Adrenal gland (tissue), 9 donors: ENCODE measurements at regions not wholly inside any gene's neighbourhood (a gene's known extent, or its start where the extent isn't known, plus 50 kb on each side); places are given as distances from the start of the nearest gene placed in this dataset.

Experiments
- DNase-seq, 7 donors: peaks; one replicate each; pipeline ENCODE4 v3.0.0-alpha.2; 2019 to 2020
- H3K27ac ChIP-seq, 5 donors: fragments of 200-600 bp; sonication (generic) in 4 of 5; 1 replicate in 3 of 5; 2 replicates in 2 of 5; pipeline versions ENCODE4 v1.5.1 to v1.8.0; 2016 to 2020; ENCODE audit warnings: mild to moderate bottlenecking in 1 of 5
- H3K27me3 ChIP-seq: fragments of 200-600 bp; 2 replicates; pipeline ENCODE4 v1.8.0; 2021
- H3K36me3 ChIP-seq, 2 donors: fragments of 200-600 bp; replicated peaks in 1 of 2; 1 replicate in 1 of 2; 2 replicates in 1 of 2; pipeline versions ENCODE4 v1.5.1 to v1.8.0; 2018 to 2022
- H3K4me1 ChIP-seq, 2 donors: fragments of 200-600 bp; replicated peaks in 1 of 2; 1 replicate in 1 of 2; 2 replicates in 1 of 2; pipeline versions ENCODE4 v1.5.1 to v1.8.0; 2018 to 2021
- H3K4me3 ChIP-seq, 4 donors: fragments of 200-600 bp; sonication (generic) in 3 of 4; one replicate each; pipeline ENCODE4 v1.5.1; 2016 to 2018
- H3K9me3 ChIP-seq, 3 donors: fragments of 200-600 bp; sonication (generic) in 1 of 3; replicated peaks in 1 of 3; 1 replicate in 2 of 3; 2 replicates in 1 of 3; pipeline versions ENCODE4 v1.5.1 to v1.8.0; 2016 to 2021
- POLR2A ChIP-seq, 2 donors: fragments of 450-650 bp; IDR thresholded peaks; one replicate each; pipeline ENCODE4 v1.6.1; 2017; ENCODE audit warnings: antibody characterized with exemption in 2 of 2, mild to moderate bottlenecking in 2 of 2, moderate library complexity in 1 of 2
- WGBS, 4 donors: extraction: QIAGEN DNeasy Blood & Tissue Kit in 2 of 4; methylation state at CpG; one replicate each; pipeline versions ENCODE4 v1.1.5 to v1.1.7; 2013 to 2017; 5-methylcytosine and 5-hydroxymethylcytosine counted together
- intact Hi-C, 2 donors: fragments of 100-400 bp; cut with DNase I; formaldehyde crosslinking; loops; one replicate each; pipeline versions ENCODE4 v1.14.1 to v1.15.0; 2022 to 2023
- TF ChIP-seq, protein P1 (sequence below), 6 experiments: fragments of 450-650 bp in 4 of 6; fragments of 200-600 bp in 2 of 6; sonication (generic) in 1 of 6; IDR thresholded peaks; 1 replicate in 5 of 6; 2 replicates in 1 of 6; pipeline versions ENCODE4 v1.5.1 to v1.8.0; 2016 to 2021; ENCODE audit warnings: antibody characterized with exemption in 6 of 6, mild to moderate bottlenecking in 2 of 6, moderate library complexity in 1 of 6
- donor health status: healthy with polysubstance abuse.
- donor health status: Bipolar disorder and iron deficiency.
- donor health status: DM: yes; HTN: yes; CAD: no.
- donor health status: DM: no; HTN: no; CAD: no.
- donor health status: DM: no; HTN: no; CAD: no.

DNA sequence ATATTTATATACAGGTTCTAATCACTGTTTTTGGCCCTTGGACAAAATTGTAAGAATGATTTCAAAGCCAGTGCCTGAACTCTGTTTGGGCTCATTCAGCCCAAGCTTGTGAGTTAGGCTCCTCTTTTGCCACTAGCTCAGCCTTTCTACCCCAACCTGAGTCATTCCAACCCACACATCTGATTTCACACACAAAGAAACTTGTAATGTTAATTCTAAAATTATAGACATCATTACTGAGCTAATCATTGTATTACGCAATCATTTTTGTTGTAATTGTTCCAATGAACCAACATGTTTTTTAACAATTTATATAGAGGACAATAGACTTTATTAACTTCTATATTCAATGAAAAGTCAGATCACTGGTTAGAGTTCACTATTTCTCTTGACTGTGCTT lies 441.1 kb downstream of the ETNK1 start:
- WGBS, 4 donors: 83 to 93% (median 88%) methylated on average over 1 of the region's 1 CpG
- intact Hi-C loops: no loop called here
- TF ChIP-seq, protein P1, sequence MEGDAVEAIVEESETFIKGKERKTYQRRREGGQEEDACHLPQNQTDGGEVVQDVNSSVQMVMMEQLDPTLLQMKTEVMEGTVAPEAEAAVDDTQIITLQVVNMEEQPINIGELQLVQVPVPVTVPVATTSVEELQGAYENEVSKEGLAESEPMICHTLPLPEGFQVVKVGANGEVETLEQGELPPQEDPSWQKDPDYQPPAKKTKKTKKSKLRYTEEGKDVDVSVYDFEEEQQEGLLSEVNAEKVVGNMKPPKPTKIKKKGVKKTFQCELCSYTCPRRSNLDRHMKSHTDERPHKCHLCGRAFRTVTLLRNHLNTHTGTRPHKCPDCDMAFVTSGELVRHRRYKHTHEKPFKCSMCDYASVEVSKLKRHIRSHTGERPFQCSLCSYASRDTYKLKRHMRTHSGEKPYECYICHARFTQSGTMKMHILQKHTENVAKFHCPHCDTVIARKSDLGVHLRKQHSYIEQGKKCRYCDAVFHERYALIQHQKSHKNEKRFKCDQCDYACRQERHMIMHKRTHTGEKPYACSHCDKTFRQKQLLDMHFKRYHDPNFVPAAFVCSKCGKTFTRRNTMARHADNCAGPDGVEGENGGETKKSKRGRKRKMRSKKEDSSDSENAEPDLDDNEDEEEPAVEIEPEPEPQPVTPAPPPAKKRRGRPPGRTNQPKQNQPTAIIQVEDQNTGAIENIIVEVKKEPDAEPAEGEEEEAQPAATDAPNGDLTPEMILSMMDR (IDR thresholded peaks at IDR 0.05): no peak
- TF ChIP-seq POLR2A (IDR thresholded peaks at IDR 0.05): no peak

DNA sequence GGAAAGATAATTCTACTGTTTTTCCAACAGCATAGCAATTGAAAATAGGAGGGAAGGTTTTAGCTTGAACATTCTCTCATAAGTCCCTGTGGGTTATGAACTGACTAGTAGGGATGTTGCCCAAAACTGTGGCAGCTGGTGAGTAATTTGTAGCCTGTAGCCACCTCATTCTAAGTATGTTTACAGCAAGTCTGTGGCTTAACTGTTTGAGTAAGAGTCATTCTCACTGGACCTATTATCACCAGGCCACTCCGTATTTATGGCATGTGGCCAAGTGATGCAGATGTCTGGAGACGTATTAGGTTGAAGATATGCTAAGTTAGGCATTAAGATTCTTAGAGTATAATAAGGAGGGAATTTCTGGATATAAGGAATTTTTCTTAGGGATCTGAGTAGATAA lies 458.3 kb downstream of the ETNK1 start:
- Histone ChIP-seq H3K4me3 (no peak overlapping the region), H3K27ac (no peak overlapping the region), H3K27me3 (no peaks in the 10 kb centered on the region), H3K9me3 (no peaks in the 10 kb centered on the region), H3K4me1 (no peaks in the 10 kb centered on the region), H3K36me3 (no peaks in the 10 kb centered on the region)
- WGBS, 4 donors: 40 to 55% (median 50%) methylated on average over 2 of the region's 2 CpGs
- intact Hi-C loops: no loop called here
- no peak for DNase-seq
- TF ChIP-seq, protein P1 (IDR thresholded peaks at IDR 0.05): no peak
- TF ChIP-seq POLR2A (IDR thresholded peaks at IDR 0.05): no peak

More for the DNA sequence above, 441.1 kb downstream of the ETNK1 start:
- Histone ChIP-seq H3K27ac (no peak overlapping the region), H3K9me3 (no peaks in the 10 kb centered on the region), H3K36me3 (no peaks in the 10 kb centered on the region), H3K4me1 (no peaks in the 10 kb centered on the region), H3K27me3 (no peaks in the 10 kb centered on the region), H3K4me3 (no peak overlapping the region)
- DNase-seq: no peak

DNA sequence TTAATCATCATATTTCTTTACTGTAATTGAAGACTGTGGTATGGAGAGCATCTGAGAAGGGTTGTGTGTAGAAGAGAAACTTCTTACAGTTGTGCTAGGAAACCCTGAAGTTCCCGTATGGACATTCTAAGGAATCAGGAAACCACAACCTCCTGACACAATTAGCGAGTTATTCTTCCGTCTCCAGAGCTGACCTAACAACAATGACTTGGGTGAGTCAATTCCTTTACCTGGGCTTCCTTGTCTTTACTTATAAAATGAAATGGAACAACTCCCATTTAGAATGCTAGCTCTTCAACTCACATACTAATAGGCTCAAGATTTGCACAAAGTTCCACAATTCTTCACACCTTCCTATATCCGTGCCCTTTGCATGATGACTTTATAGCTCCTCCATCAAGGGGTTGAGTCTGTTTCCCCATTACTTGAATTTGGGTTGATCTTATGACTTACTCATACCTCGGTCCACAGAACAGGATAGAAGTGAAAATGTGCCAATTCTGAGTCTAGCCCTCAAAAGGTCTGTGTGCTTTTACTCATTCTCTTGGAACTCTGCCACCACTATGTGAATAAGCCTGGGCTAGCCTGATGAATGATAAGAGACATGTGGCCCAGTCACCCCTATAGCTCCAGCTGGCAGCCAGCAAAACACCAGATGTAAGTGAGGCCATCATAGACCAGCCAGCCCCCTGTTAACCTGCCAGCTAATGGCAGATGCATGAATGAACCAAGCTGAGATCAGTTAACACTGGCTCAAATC lies 459.4 kb downstream of the ETNK1 start:
- Histone ChIP-seq H3K9me3 (no peaks in the 10 kb centered on the region), H3K27ac (no peak overlapping the region), H3K4me1 (no peaks in the 10 kb centered on the region), H3K4me3 (no peak overlapping the region), H3K36me3 (no peaks in the 10 kb centered on the region), H3K27me3 (no peaks in the 10 kb centered on the region)
- TF ChIP-seq, protein P1 (IDR thresholded peaks at IDR 0.05): no peak
- TF ChIP-seq POLR2A (IDR thresholded peaks at IDR 0.05): no peak
- intact Hi-C loops: no loop called here
- WGBS, 4 donors: 70 to 81% (median 75%) methylated on average over 5 of the region's 5 CpGs
- no peak for DNase-seq

DNA sequence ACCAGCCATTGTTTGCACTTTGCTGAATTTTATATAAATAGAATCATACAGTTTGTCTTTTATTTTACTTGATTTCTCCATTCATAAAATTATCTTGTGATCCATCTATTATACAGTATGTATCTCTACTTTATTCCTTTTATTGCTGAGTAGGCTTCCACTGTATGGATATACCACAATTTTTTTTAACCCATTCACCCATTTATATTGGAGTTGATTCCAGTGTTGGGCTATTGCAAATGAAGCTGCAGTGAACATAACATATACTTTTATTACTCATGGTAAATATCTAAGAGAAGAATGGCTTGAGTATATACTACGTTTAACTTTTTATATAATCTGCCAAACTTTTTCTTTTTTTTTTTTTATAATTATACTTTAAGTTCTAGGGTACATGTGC lies 463.6 kb downstream of the ETNK1 start:
- Histone ChIP-seq H3K4me1 (no peaks in the 10 kb centered on the region), H3K9me3 (no peaks in the 10 kb centered on the region), H3K27ac (no peak overlapping the region), H3K36me3 (no peaks in the 10 kb centered on the region), H3K27me3 (no peaks in the 10 kb centered on the region), H3K4me3 (no peak overlapping the region)
- TF ChIP-seq, protein P1 (IDR thresholded peaks at IDR 0.05): no peak
- no peak for TF ChIP-seq POLR2A (IDR thresholded peaks at IDR 0.05)
- 63 to 93% (median 80%) methylated on average over 1 of the region's 1 CpG for WGBS, 4 donors
- intact Hi-C loops: no loop called here
- DNase-seq: no peak
